ENCODE measurements at regions not wholly inside any gene's neighbourhood (a gene's known extent, or its start where the extent isn't known, plus 50 kb on each side); places are given as distances from the start of the nearest gene placed in this dataset.

DNA sequence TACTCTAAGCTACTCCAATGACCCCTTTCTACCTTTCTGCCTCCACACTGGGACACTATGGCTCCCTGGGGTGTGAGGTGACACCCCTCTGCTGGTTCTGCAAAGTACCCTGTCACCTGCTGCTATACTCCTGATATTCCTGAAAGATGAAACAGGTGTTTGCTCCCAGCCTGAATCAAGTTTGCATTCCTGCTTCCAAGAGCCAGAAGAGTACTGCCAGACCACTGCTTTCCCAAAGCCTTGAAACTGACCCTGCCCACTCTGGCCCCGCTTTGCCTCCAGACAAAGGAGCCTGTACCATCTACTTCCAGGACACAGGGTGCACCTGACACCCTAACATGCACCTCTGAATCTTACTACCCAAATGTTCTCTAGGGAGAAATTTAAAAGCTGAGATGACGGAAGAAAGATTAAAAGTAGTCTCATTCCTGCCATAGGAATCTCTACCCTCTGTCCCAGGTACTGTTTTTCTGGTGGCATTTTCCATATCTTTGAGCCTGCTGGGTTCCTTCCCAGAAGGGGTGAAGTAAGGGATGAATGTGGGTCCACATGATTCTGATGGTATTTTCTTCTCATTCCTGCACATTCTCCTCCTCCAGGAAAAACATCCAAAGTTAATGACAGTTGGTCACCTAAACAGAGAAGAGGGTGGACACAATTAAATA, 70.3 kb upstream of the DUSP10 start:
- TF ChIP-seq, protein P1, sequence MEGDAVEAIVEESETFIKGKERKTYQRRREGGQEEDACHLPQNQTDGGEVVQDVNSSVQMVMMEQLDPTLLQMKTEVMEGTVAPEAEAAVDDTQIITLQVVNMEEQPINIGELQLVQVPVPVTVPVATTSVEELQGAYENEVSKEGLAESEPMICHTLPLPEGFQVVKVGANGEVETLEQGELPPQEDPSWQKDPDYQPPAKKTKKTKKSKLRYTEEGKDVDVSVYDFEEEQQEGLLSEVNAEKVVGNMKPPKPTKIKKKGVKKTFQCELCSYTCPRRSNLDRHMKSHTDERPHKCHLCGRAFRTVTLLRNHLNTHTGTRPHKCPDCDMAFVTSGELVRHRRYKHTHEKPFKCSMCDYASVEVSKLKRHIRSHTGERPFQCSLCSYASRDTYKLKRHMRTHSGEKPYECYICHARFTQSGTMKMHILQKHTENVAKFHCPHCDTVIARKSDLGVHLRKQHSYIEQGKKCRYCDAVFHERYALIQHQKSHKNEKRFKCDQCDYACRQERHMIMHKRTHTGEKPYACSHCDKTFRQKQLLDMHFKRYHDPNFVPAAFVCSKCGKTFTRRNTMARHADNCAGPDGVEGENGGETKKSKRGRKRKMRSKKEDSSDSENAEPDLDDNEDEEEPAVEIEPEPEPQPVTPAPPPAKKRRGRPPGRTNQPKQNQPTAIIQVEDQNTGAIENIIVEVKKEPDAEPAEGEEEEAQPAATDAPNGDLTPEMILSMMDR (IDR thresholded peaks at IDR 0.05): no peak
- no peak for TF ChIP-seq POLR2A (IDR thresholded peaks at IDR 0.05)
- 67 to 71% methylated on average over 2 of the region's 2 CpGs for WGBS, 2 donors
- no peak overlapping the region for H3K4me3 ChIP-seq (ENCODE audit: low read depth, poor library complexity, severe bottlenecking)
- intact Hi-C loops (cut with DNase I; ENCODE audit: low total_unique reads): no loop called here
- no peak for DNase-seq (ENCODE audit: low spot score in 2 of 2)

DNA sequence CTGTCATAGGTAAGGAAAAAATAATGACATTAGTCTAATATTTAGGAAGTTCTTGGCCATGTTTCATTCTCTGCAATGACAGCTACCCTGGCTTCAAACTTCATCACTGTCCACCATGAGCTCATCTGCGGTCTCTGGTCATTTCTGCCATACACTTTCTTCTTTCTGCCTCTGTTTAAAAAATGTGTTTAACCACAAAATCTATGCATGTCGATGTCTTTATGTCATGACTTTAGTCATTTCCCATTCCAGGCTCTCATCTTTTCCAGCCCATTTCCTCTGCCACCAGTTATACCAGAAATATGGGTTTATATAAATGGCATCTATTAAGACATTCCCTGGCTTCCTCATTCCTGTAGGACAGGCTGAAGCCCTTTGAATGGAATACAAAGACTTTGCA, 68.5 kb upstream of the DUSP10 start:
- intact Hi-C loops (cut with DNase I; ENCODE audit: low total_unique reads): no loop called here
- H3K4me3 ChIP-seq (ENCODE audit: low read depth, poor library complexity, severe bottlenecking): no peak overlapping the region
- DNase-seq (ENCODE audit: low spot score in 2 of 2): no peak
- 54 to 57% methylated on average over 2 of the region's 2 CpGs for WGBS, 2 donors
- TF ChIP-seq, protein P1 (IDR thresholded peaks at IDR 0.05): no peak
- TF ChIP-seq POLR2A (IDR thresholded peaks at IDR 0.05): no peak

DNA sequence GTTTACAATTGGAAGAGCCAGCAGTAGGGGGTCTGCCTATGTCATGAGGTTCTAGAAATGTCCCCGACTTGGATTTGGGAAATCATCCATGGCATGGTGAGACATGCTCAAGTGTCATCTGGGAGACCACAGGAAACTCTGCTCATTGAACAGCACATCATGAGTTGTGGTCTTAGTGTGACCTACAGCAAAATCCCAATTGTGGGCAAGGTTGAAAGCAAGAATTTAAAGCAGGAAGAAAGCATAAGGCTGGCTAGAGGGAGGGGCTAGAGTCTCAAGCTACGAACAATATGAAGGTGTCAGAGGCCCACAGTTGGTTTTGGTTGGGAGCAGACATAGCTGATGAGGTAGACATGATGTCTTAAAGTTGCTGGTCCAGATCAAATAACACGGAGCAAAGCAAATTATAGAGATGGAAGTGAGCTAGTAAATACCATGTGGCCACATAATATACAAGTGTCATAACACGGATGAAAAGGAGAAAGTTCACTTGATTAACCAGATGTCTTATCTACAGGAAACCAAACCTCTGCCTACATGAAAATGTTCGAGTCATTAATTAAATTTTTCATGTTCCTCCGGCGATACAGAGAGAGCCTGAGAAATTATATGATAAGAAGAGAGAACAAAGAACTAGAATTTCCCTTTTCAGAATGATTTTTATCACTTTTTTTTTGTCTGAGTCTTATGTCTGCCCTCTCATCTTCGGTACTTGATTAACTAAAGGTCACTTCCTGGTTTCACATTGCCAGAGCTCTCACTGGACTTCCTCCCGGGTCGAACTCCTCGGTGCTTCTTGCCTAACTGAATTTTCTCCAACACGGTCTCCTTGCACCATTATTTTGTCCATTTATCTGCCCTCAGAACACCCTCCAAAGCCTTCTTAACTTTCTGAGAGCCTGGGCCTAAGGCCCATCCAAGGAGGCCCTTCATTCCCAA, 67.5 kb upstream of the DUSP10 start:
- TF ChIP-seq, protein P1 (IDR thresholded peaks at IDR 0.05): no peak
- no peak for TF ChIP-seq POLR2A (IDR thresholded peaks at IDR 0.05)
- intact Hi-C loops (cut with DNase I; ENCODE audit: low total_unique reads): no loop called here
- no peak for DNase-seq (ENCODE audit: low spot score in 2 of 2)
- no peak overlapping the region for H3K4me3 ChIP-seq (ENCODE audit: low read depth, poor library complexity, severe bottlenecking)
- 61 to 69% methylated on average over 12 of the region's 12 CpGs for WGBS, 2 donors

DNA sequence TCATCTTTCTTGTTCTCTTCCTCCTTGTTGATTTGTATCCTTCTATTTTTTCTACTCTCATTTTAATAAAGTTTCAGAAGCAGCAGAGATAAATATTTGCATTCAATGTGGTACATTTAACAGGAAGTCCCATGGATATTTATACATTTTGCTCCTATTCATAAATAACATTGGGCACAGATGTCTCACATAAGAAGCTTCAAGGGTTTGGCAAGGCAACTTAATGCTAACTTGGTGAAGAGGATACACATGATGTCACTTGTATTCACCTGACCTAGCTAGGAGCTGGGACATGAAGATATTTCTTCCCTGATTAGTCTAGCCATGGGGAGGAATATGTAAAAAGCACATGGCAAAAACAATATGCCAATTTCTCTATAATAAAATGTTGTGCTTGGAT, 65.1 kb upstream of the DUSP10 start:
- no peak overlapping the region for H3K4me3 ChIP-seq (ENCODE audit: low read depth, poor library complexity, severe bottlenecking)
- DNase-seq (ENCODE audit: low spot score in 2 of 2): no peak
- intact Hi-C loops (cut with DNase I; ENCODE audit: low total_unique reads): no loop called here
- TF ChIP-seq POLR2A (IDR thresholded peaks at IDR 0.05): no peak
- TF ChIP-seq, protein P1 (IDR thresholded peaks at IDR 0.05): no peak

DNA sequence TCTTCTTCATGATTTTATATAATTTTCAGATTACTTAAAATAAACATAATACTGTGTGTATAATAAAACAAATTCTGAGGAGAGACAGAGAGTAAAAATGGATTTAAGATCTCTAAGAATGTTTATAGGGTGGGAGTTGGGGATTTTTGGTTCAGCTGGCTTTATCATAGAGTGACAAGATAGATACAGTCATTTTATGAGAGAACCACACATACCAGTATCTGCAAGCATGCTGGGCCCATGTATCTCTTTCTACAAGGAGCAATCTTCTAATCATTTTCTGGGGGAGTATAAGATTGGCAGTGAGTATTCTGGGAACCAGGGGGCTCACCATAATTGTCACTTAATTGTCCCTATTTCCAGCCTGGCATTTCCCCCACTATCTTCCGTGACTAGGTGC, 64.3 kb upstream of the DUSP10 start:
- no peak for DNase-seq (ENCODE audit: low spot score in 2 of 2)
- TF ChIP-seq, protein P1 (IDR thresholded peaks at IDR 0.05): no peak
- TF ChIP-seq POLR2A (IDR thresholded peaks at IDR 0.05): no peak
- intact Hi-C loops (cut with DNase I; ENCODE audit: low total_unique reads): no loop called here
- H3K4me3 ChIP-seq (ENCODE audit: low read depth, poor library complexity, severe bottlenecking): no peak overlapping the region
- WGBS, 2 donors: 93 to 100% methylated on average over 1 of the region's 1 CpG
